Smooth muscle cell (in vitro differentiated cells): ENCODE measurements at regions not wholly inside any gene's neighbourhood (a gene's known extent, or its start where the extent isn't known, plus 50 kb on each side); places are given as distances from the start of the nearest gene placed in this dataset.

Source experiments
- DNase-seq: peaks from one replicate; lab custom pipeline; 2025; ENCODE audit not compliant: unreplicated experiment; lab: John Stamatoyannopoulos, UW
- H2AFZ ChIP-seq: fragments of 200-600 bp; sonication (generic); 2 replicates; pipeline ENCODE4 v1.6.0; 2016; ENCODE audit warnings: antibody characterized with exemption, low read depth, mild to moderate bottlenecking
- H3F3A ChIP-seq: fragments of 200-600 bp; sonication (generic); 2 replicates; pipeline ENCODE4 v1.6.0; 2017; ENCODE audit warnings: antibody characterized with exemption, low read depth
- H3K27ac ChIP-seq: fragments of 200-600 bp; sonication (generic); 2 replicates; pipeline ENCODE4 v1.5.1; 2016; ENCODE audit warnings: low read depth, mild to moderate bottlenecking
- H3K27me3 ChIP-seq: fragments of 200-600 bp; sonication (generic); 2 replicates; pipeline ENCODE4 v1.6.1; 2016; ENCODE audit warnings: low read depth, mild to moderate bottlenecking
- H3K36me3 ChIP-seq: fragments of 200-600 bp; sonication (generic); 2 replicates; pipeline ENCODE4 v1.5.1; 2016; ENCODE audit warnings: low read depth
- H3K4me1 ChIP-seq: fragments of 200-600 bp; sonication (generic); 2 replicates; pipeline ENCODE4 v1.5.1; 2016; ENCODE audit warnings: low read depth
- H3K4me2 ChIP-seq: fragments of 200-600 bp; sonication (generic); 2 replicates; pipeline ENCODE4 v1.6.0; 2016; ENCODE audit warnings: mild to moderate bottlenecking
- H3K4me3 ChIP-seq: fragments of 200-600 bp; sonication (generic); 2 replicates; pipeline ENCODE4 v1.5.1; 2016; ENCODE audit warnings: mild to moderate bottlenecking
- H3K79me2 ChIP-seq: fragments of 200-600 bp; sonication (generic); 2 replicates; pipeline ENCODE4 v1.6.0; 2016; ENCODE audit warnings: low read depth, mild to moderate bottlenecking
- H3K9ac ChIP-seq: fragments of 200-600 bp; sonication (generic); 2 replicates; pipeline ENCODE4 v1.6.0; 2016; ENCODE audit warnings: low read depth
- H3K9me3 ChIP-seq: fragments of 200-600 bp; sonication (generic); replicated peaks from 2 replicates; pipeline ENCODE4 v1.5.1; 2016; ENCODE audit warnings: low read depth
- H4K20me1 ChIP-seq: fragments of 200-600 bp; sonication (generic); 2 replicates; pipeline ENCODE4 v1.6.0; 2016; ENCODE audit warnings: low read depth
- CTCF ChIP-seq: fragments of 200-600 bp; sonication (generic); IDR thresholded peaks from 2 replicates; pipeline ENCODE4 v1.5.1; 2017; ENCODE audit warnings: borderline replicate concordance, mild to moderate bottlenecking, antibody characterized with exemption; ENCODE audit not compliant: insufficient read depth, poor library complexity, severe bottlenecking
- WGBS: methylation state at CpG from one replicate; pipeline ENCODE4 v1.1.7; 2016; ENCODE audit warnings: low lambda C conversion rate; 5-methylcytosine and 5-hydroxymethylcytosine counted together

DNA sequence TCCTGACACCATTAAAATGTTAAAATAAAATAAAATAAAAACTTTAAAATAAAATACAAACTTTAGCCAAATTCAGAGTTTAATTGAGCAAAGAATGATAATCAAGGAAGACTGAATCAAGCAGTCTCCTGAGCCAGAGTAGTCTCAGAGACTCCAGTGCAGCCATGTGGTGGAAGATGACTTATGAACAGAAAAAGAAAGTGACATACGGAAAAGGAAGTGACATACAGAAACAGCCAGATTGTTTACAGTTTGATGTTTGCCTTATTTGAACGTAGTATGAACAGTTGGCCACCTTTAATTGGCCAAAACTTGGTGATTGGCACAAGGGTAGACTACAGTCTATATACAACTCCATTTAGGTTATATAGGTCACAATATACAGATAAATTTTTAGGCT, 787.2 kb downstream of the ADCYAP1 start:
- DNase-seq: no peak
- H3K27me3 ChIP-seq: no peaks in the 10 kb centered on the region
- no peaks in the 10 kb centered on the region for H3K79me2 ChIP-seq
- H4K20me1 ChIP-seq: no peaks in the 10 kb centered on the region
- no peaks in the 10 kb centered on the region for H3K9me3 ChIP-seq
- H3K27ac ChIP-seq: no peak overlapping the region
- no peak overlapping the region for H3K9ac ChIP-seq
- WGBS: 89% methylated on average over 2 of the region's 2 CpGs
- TF ChIP-seq CTCF: no peak
- no peaks in the 10 kb centered on the region for H3K4me1 ChIP-seq
- no peak overlapping the region for H2AFZ ChIP-seq
- H3F3A ChIP-seq: no peaks in the 10 kb centered on the region
- H3K4me2 ChIP-seq: no peak overlapping the region
- no peak overlapping the region for H3K4me3 ChIP-seq
- H3K36me3 ChIP-seq: no peaks in the 10 kb centered on the region

DNA sequence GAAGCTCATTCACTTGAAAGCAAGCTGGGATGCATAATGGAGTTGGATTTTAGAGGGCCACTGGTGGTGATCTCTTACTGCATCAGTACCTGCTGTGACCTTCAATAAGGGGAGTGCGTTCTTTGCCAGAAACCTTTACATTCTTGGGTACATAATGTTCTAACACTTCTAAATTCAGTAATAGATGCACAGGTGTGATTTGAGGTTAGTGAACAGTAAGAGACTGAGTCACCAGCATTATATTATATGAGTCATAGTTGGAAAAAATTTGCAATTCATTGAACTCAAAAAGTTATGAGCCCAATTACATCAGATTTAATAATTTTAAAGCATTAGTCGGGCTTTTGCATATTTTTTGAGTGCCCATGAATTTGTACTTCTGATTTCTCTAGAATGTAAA, 803.3 kb downstream of the ADCYAP1 start:
- WGBS: 88% methylated on average over 2 of the region's 2 CpGs
- H3K36me3 ChIP-seq: no peaks in the 10 kb centered on the region
- H4K20me1 ChIP-seq: no peaks in the 10 kb centered on the region
- H3K4me3 ChIP-seq: no peak overlapping the region
- no peak overlapping the region for H2AFZ ChIP-seq
- DNase-seq: no peak
- no peak overlapping the region for H3K9ac ChIP-seq
- TF ChIP-seq CTCF: no peak
- H3K9me3 ChIP-seq: no peaks in the 10 kb centered on the region
- no peak overlapping the region for H3K4me2 ChIP-seq
- H3K79me2 ChIP-seq: no peaks in the 10 kb centered on the region
- H3F3A ChIP-seq: no peaks in the 10 kb centered on the region
- H3K27me3 ChIP-seq: peaks cover 2% of the 10 kb centered on the region
- H3K4me1 ChIP-seq: no peaks in the 10 kb centered on the region
- no peak overlapping the region for H3K27ac ChIP-seq

DNA sequence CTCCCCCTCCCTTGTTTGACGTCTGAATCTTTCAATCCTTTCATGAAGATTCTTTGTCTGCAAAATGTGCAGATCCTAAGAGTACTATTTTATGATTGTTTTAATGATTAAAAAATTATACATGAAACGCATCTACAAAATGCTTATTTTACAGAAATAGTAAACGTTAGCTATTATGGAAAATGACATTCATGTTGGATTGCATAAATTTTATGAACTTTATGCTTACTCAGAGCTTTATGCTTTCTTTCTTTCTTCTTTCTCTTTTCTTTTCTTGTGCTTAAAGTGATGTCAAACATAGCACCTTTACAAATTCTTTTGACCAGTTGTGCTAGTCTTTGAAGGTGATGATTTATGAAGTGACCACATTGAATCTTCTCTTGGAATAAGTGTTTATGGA, 805.4 kb downstream of the ADCYAP1 start:
- no peak overlapping the region for H3K27ac ChIP-seq
- no peak overlapping the region for H3K4me2 ChIP-seq
- H4K20me1 ChIP-seq: no peaks in the 10 kb centered on the region
- H3K4me3 ChIP-seq: no peak overlapping the region
- no peaks in the 10 kb centered on the region for H3K4me1 ChIP-seq
- no peak for DNase-seq
- no peak overlapping the region for H2AFZ ChIP-seq
- H3K27me3 ChIP-seq: peaks cover 9% of the 10 kb centered on the region
- no peaks in the 10 kb centered on the region for H3F3A ChIP-seq
- no peaks in the 10 kb centered on the region for H3K9me3 ChIP-seq
- 81% methylated on average over 3 of the region's 3 CpGs for WGBS
- H3K36me3 ChIP-seq: no peaks in the 10 kb centered on the region
- H3K9ac ChIP-seq: no peak overlapping the region
- no peaks in the 10 kb centered on the region for H3K79me2 ChIP-seq
- TF ChIP-seq CTCF: no peak

DNA sequence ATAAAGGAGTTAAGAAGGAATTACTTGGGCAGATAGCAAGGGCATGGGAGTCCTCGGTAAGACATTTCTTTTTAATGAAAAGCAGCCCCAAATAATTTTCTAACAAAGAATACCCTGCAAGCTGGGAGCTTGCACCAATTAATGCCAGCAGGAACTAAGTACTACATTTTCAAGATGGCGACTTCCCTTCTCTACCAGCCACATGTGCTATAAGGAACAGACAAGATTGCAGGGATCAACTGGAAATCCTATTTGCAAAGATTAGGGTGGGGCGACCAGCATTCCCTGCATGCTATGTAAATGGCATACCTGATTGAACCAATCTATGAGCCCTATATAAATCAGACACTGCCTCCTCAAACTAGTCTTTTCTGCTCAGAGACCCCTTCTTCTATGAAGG, 827.5 kb downstream of the ADCYAP1 start:
- H3K27ac ChIP-seq: no peak overlapping the region
- H3K9ac ChIP-seq: no peak overlapping the region
- H3K9me3 ChIP-seq: no peaks in the 10 kb centered on the region
- no peaks in the 10 kb centered on the region for H3K79me2 ChIP-seq
- DNase-seq: no peak
- no peaks in the 10 kb centered on the region for H4K20me1 ChIP-seq
- H3F3A ChIP-seq: no peaks in the 10 kb centered on the region
- WGBS: 88% methylated on average over 3 of the region's 3 CpGs
- no peak overlapping the region for H3K4me3 ChIP-seq
- H3K27me3 ChIP-seq: no peaks in the 10 kb centered on the region
- no peak for TF ChIP-seq CTCF
- H2AFZ ChIP-seq: no peak overlapping the region
- H3K36me3 ChIP-seq: no peaks in the 10 kb centered on the region
- no peaks in the 10 kb centered on the region for H3K4me1 ChIP-seq
- H3K4me2 ChIP-seq: no peak overlapping the region
